ENCODE measurements at regions not wholly inside any gene's neighbourhood (a gene's known extent, or its start where the extent isn't known, plus 50 kb on each side); places are given as distances from the start of the nearest gene placed in this dataset.

- H3K27me3 ChIP-seq (ENCODE audit: insufficient read depth in 3 of 3, low read length in 2 of 3), result peaks cover 0 to 3% (median 0%) of the 10 kb centered on the region in 3 donors
- WGBS, 3 donors, result 81 to 93% (median 90%) methylated on average over 1 of the region's 1 CpG
- no peak overlapping the region for H3K4me3 ChIP-seq
- no peaks in the 10 kb centered on the region for H3K4me1 ChIP-seq
- ATAC-seq (no peak), DNase-seq (no peak)
- intact Hi-C loops (cut with DNase I), result no loop called here
- TF ChIP-seq CTCF (IDR thresholded peaks at IDR 0.05), result no peak
- H3K27ac ChIP-seq, result no peak overlapping the region
- H3K36me3 ChIP-seq (ENCODE audit: insufficient read depth in 1 of 2, low read depth in 1 of 2), result no peaks in the 10 kb centered on the region
- peaks cover 10% of the 10 kb centered on the region for H3K9me3 ChIP-seq
Measured at GRCh38 chr11:116294630-116295029, 478.2 kb downstream of the BUD13 start.

- Histone ChIP-seq H3K27ac (no peak overlapping the region), H3K4me3 (no peak overlapping the region), H3K9me3 (peaks cover 11% of the 10 kb centered on the region), H3K36me3 (ENCODE audit: insufficient read depth in 1 of 2, low read depth in 1 of 2) (no peaks in the 10 kb centered on the region), H3K4me1 (no peaks in the 10 kb centered on the region), H3K27me3 (ENCODE audit: insufficient read depth in 3 of 3, low read length in 2 of 3) (peaks cover 0 to 4% (median 3%) of the 10 kb centered on the region in 3 donors)
- WGBS, 3 donors, result 47 to 67% (median 53%) methylated on average over 1 of the region's 1 CpG
- intact Hi-C loops (cut with DNase I), result no loop called here
- DNase-seq (no peak), ATAC-seq (no peak)
- TF ChIP-seq CTCF (IDR thresholded peaks at IDR 0.05), result no peak
Measured at GRCh38 chr11:116287866-116288265, 484.9 kb downstream of the BUD13 start.

GRCh38 chr11:116285026-116285425 is 487.8 kb downstream of the BUD13 start:
- TF ChIP-seq CTCF (IDR thresholded peaks at IDR 0.05), result no peak
- peaks cover 0 to 4% (median 0%) of the 10 kb centered on the region in 3 donors for H3K27me3 ChIP-seq (ENCODE audit: insufficient read depth in 3 of 3, low read length in 2 of 3)
- no peak overlapping the region for H3K4me3 ChIP-seq
- intact Hi-C loops (cut with DNase I), result no loop called here
- H3K4me1 ChIP-seq, result no peaks in the 10 kb centered on the region
- ATAC-seq, result no peak
- H3K36me3 ChIP-seq (ENCODE audit: insufficient read depth in 1 of 2, low read depth in 1 of 2), result no peaks in the 10 kb centered on the region
- peaks cover 5% of the 10 kb centered on the region for H3K9me3 ChIP-seq
- 31 to 48% (median 34%) methylated on average over 3 of the region's 3 CpGs for WGBS, 3 donors
- H3K27ac ChIP-seq, result no peak overlapping the region
- no peak for DNase-seq

GRCh38 chr11:116283300-116283699 is 489.5 kb downstream of the BUD13 start:
- WGBS, 3 donors, result 67 to 86% (median 82%) methylated on average over 3 of the region's 3 CpGs

More at GRCh38 chr11:116283300-116283699, 489.5 kb downstream of the BUD13 start:
- H3K36me3 ChIP-seq (ENCODE audit: insufficient read depth in 1 of 2, low read depth in 1 of 2), result no peaks in the 10 kb centered on the region
- H3K27ac ChIP-seq, result no peak overlapping the region
- no peaks in the 10 kb centered on the region for H3K4me1 ChIP-seq
- ATAC-seq, result no peak
- no peak for DNase-seq
- no peaks in the 10 kb centered on the region for H3K27me3 ChIP-seq (ENCODE audit: insufficient read depth in 3 of 3, low read length in 2 of 3)
- no peak for TF ChIP-seq CTCF (IDR thresholded peaks at IDR 0.05)
- H3K9me3 ChIP-seq, result no peaks in the 10 kb centered on the region
- intact Hi-C loops (cut with DNase I), result no loop called here
- H3K4me3 ChIP-seq, result no peak overlapping the region
